ENCODE measurements at regions not wholly inside any gene's neighbourhood (a gene's known extent, or its start where the extent isn't known, plus 50 kb on each side); places are given as distances from the start of the nearest gene placed in this dataset.

- no peak for TF ChIP-seq CTCF (IDR thresholded peaks at IDR 0.05)
- no peak for TF ChIP-seq POLR2A (IDR thresholded peaks at IDR 0.05)
Observed at GRCh38 chr4:146041139-146042004, 102.7 kb upstream of the ZNF827 start.

All from Peyer's patch (tissue), 4 donors.